ENCODE measurements at regions not wholly inside any gene's neighbourhood (a gene's known extent, or its start where the extent isn't known, plus 50 kb on each side); places are given as distances from the start of the nearest gene placed in this dataset.

DNA sequence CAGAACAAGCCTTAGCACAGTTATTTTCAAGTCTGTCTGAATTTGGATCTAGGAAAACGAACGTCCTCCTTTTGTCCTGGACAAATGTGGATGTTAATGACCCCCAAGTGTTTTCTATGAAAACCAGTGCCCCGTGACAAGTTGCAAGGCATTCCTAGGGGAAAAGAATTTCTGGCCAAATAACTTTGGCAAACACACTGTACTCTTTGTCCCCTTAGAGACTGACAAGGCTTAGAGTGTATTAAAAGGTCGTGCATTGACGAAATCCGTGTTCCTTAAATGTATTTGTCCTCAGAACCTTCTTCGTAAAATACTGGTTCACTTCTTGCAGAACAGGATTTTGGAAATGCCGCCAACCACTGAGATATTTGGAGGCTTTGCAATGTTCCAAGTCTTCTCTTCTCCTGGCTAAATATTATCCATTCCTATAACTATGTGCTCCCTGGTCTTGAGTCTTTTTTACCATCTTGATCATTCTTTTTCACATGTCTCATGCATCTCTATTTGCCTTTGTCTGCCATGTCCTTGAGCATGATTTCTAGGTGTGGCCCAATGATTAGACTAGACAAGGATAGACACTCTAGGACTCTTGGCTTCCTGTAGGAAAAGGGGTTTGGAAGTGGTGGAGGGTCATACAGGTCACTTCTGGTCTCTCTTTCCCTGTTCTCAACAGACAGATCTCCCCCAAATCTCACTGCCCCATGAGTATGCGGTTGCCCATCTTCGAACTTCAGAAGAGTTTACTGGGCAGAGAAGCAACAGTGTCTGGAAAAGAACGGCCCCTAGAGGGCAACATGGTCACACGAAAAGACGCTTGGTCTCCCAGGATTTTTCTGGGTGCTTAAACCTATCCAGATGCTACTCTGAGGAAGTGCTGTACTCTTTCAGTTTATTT is 117.5 kb downstream of the EDEM1 start:
- DNase-seq (ENCODE audit: low read depth): peak; percentile 5

DNA sequence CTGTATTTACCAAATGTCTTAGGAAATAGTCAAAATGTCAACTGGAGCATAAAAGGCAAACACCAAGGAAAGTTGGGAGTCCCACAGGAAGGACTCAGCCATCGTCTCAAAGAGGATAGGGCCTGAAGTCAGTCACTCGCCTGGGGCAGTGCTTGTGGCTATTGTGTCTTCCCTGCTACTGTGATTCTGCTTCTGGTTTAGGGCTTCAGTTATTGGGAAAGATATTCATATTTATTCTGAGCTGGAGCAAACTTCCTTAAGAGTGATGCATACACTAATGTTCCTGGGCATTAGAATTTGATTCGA is 118.1 kb downstream of the EDEM1 start:
- no peak for DNase-seq (ENCODE audit: low read depth)

DNA sequence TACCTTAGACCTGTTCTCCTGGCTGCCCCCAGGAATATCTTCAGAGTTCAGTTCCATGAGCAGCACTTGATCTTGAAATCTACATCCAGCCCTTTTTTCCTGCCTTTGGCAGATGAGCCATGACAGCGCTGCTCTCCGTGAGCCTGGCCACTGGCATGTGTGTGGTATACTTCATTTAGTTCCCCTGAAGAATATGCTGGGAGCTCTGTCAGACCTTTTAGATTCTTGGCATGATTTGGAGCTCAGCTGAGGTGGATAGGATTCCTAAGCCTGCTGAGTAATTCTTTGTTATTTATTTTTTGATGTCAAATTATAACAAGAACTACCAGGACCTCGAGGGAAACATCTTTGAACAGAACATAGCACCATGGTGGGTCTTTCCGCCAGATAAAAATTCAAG is 121.7 kb downstream of the EDEM1 start:
- DNase-seq (ENCODE audit: low read depth): no peak

DNA sequence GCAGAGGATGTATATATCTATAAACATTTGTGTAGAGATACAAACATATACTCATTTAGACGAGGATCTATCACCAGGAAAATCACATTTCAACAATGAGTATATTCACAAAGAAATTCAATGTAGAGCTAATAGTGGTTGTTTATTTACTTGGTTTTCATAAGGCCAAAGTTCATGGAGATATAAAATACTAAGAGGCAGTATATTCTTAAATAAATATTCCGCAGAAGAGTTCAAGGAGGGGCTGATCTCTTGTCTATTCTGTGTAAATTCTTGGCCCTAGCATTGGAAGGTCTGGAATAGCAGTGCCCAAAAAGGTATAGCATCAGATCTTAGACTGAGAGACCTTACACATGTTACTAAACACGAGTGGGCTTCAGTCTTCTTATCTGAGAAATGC is 122.1 kb downstream of the EDEM1 start:
- no peak for DNase-seq (ENCODE audit: low read depth)

DNA sequence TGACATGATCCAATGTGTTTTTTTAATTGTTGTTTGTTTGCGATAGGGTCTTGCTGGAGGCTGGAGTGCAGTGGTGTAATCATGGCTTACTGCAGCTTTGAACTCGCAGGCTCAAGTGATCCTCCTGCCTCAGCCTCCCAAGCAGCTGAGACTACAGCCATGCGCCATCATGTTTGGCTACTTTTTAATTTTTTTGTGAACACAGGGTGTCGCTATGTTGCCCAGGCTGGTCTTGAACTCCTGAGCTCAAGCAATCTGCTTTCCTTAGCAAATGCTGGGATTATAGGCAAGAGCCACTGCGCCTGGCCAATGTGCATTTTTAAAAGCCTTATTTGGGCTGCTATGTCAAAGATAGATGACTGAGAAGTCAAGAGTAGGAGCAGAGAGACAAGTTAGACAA is 123.0 kb downstream of the EDEM1 start:
- DNase-seq (ENCODE audit: low read depth): no peak

DNA sequence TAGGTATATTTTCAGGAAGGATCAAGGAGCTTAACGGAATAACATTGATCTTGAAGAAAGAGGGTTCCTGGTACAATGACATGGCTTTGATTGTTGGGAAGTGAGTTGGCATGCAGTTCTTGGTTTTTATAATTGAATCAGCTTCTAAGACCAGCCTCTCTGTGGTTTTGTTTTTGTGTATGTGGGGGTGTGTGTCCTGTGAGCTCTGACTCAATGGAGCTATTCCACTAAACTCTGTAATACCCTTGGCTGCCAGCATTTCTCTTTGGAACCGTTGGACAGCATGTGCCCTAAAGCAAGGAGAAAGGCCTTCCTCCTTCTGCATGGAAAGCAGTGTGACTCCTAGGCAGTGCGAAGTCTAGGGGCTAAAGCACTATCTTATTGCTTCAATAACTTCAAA is 124.8 kb downstream of the EDEM1 start:
- no peak for DNase-seq (ENCODE audit: low read depth)

DNA sequence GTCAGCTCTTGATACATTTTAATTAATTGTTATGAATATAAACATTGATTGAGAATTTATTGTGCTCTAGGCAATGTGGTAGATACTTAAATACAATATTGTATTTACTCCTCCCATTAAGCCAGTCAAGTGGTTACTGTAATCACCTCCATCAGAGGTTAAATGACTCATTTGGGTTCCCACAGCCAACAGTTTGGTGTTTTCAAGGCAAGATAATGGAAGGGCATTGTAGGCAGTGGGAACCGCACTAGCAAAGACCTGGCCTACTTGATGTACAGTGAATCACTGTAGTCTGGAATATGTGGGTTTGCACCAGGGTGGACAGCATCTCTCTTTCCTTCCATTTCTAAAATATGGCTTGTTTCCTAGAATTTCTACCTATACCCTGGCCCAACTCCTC is 127.4 kb downstream of the EDEM1 start:
- DNase-seq (ENCODE audit: low read depth): no peak

DNA sequence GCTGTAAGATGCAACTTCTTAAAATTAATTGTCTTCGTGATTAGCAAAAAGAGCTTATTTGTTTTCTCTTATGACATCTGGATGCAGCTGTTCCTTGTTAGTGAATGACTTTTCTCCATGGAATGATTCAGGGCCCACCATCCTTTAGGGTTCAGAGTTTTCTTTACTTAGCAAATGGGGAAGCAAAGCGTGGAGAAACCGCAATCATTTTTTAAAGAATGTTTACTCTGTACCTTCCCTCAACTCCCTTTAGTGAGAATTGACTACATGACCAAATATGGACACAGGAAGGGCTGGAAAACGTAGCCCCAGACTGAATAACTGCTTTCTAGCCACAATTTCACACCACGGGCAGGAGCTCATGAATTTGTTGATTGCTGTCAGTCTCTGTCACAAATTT is 130.1 kb downstream of the EDEM1 start:
- no peak for DNase-seq (ENCODE audit: low read depth)

DNA sequence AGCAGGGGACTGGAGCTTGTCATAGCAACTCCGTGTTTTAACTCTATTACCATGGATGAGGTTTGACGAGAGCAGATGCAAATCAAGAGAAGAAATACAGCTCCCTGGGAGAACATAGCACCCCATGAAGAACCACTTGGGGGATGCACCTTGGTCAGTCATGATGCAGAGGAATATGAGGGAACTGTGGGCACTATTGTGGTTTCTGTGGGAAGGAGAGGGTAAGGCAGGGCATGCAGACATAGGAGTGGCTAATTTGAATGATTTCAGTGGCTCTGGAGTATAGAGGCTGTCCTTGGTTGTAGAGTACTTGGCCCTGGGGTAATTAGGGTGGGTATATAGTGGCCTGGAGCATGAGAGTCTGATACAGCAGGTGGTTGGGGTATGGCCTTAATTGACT is 131.9 kb downstream of the EDEM1 start:
- no peak for DNase-seq (ENCODE audit: low read depth)

DNA sequence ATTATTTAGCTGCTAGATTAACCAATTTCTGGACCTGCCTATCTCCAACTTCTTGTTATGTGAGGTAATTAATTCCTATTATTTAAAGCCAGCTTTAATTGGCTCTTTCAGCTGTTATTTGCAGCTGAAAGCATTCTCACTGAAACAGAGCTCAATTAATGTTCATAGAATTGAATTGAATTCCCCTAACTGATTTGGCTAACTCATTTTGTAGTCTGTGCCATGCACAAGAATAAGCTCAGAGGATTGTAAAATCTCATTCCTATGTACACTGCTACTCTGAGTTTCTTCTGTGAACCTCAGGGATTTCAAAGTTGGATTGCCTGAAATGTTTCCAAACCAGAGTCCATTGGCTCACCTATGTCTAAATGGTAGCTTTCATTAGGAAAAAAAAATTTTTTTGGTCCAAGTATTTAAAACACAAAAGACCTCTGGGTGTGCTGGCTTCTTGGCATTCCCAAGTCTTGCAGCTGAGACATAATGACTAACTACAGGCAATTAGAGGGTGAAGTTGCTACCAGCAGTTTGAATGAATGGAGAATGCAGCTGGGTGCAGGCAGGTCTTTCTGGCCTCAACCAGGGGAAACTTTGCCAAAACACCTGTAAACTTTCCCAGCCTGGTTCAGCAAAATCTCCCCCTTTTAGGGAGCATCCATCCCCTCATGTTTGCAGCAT is 134.3 kb downstream of the EDEM1 start:
- no peak for DNase-seq (ENCODE audit: low read depth)

DNA sequence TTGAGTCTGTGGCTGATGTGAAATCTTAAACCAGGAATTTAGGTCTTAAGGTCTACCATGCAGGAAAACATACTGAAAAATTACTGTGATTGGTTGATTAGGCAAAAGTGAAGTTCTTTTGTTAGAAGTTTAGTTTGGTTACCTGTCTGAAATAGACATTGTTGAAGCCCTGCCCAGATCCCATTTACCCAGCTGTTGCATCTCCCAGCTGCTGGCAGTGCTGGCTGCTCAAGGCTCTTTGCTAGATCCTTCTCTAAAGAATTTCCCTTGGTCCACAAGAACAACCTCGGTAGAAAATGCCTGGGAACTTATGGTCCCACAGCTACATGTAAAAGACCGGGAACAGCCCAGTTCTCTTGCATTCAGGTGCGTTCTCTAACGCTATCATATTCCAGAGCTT is 137.3 kb downstream of the EDEM1 start:
- DNase-seq (ENCODE audit: low read depth): no peak

DNA sequence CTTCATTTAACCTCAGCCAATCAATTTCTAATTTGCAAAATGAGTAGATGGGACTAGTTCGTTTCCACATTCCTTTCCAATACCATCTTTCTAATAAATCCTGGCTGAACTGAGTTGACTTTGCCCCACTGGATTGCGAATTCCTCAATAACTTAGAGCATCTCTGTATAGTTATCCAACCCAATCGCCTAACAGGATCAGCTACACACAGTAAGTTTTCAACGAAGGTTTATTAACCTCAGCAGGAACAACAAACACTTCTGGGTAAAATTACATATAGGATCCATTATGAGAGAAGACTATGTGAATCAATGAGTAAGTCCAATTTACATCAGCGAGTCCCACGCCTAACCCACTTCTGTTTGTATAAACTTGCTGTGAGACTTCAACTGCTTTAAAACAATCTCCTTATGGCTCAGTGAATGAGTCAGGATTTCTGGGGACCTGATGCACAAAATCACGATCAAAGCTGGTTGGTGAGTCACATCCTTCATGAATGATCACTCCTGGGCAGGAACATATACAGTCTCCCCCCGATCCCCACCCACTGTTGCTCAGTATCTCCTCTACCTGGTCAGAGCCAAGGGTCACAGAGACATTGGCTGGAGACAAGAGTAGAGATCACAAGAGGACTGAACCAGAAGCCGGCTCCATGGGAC is 142.8 kb downstream of the EDEM1 start:
- no peak for DNase-seq (ENCODE audit: low read depth)

DNA sequence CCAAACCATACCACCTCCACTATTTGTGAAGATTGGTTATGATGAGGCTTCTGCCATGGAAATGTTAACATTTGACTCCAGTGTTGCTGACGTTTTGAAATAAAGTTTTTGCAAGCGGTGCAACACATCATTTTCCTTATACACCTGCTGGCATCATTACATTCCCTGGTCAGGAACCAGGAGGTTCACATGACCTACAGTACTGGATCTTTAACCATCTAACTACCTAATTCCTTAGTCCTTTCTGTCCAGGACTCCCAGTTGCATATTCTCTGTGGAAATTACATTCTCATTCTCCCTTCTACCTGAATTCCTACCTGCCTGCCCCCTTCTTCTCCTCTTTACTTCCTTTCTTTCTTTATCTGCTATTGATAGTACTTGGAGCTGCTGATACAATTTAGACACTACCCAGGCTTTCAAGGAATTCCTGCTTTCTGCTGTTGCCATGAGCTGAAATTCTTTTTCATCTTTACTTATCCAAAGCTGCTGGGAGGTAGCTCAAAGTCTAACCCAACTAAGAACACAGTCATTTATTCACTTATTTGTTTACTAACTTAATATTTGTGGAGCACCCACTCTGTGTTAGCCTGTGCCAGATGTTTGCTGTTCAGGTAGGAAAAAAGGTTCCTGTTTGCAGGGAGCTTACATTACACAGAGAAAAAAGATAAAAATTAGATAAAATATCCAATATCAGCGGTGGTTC is 144.2 kb downstream of the EDEM1 start:
- DNase-seq (ENCODE audit: low read depth): no peak

DNA sequence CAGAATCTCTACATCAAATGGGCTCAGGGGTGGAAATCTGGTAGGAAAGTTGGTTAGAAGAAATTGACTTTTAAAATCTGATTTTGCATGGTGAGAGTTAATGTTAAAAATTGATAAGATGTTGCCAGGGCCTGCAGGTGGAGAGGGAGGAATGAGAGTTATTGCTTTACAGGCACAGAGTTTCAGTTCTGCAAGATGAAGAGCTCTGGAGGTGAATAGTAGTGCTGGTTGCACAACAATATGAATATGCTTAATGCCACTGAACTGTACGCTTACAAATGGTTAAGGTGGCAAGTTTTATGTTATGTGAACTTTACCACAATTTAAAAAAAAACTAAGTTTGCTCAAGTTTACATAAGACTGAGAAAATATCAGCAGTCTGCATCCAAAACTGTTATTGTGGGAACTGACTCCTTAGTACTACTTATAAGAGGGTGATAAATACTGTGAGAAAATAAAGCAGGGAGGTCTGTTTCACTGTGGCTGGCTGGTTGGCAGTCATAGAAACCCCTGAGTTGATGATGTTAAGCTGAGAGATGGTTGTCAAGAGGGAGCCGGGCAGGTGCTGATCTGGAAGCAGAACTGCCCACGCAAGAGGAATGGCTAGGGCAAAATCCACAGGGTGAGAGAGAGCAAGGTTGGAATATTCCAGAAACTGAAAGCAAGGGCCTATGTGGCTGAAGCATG is 144.9 kb downstream of the EDEM1 start:
- no peak for DNase-seq (ENCODE audit: low read depth)

DNA sequence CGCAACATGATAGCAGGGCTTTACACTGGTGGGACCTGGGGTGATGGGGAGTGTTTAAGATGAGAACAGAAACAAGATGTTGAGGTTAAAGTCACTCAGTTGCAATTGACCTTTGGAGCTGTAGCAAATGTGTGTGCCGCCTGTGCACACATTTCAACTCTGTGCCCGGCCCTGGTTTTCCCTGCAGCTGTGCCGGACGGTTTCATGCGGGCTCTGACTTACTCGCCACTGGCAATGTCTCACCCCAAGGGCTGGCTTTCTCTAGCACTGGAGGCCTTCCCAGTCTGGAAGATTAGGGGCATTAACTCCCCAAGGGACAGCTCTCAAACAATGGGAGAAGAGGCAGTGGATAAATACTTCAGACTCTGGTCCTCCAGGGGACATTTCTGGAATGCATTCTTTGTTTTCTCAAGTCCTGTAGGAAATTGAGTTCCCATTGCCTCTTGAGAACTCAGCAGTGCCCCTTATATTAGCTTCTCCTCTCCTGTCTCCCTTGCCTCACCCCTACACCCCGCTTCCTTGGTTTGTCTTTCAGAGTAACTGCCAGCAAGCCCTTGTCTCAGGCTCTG is 152.5 kb downstream of the EDEM1 start:
- DNase-seq (ENCODE audit: low read depth): no peak

DNA sequence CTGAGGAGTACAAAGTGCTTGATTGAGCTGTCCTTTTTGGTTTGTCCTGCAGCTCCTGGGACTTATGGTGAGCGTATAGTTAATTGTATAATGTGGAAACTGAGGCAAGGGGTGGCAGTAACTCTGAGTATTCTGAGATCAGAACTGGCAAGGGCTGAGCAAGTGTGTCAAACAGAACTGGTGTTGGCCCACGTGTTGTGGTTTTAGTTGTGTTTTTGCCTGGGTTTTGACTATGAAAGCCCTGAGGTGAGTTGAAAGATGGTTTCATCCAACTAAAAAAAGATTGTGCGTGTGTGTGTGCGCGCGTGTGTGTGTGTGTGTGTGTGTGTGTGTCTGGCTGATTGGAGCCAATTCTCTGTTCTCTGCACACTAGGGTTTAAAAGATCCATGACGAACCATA is 154.1 kb downstream of the EDEM1 start:
- no peak for DNase-seq (ENCODE audit: low read depth)

DNA sequence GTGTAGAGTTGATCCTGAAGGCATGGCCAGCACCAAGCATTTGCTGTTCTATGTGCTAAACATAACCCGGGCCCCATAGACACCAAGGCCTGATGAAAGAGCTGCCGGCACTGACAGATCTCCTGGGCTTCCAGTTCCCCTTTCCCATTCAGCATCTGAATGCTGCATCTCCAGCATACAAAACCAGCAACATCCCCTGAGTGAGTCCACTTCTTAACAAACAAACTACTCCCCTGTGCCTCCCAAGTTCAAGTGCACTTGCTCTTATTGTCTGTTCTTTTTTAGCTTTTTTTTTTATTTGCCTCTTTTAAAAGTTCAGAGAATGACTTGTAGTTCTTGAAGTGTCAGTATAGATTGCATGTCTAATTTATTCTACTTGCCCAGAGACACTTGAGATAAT is 156.0 kb downstream of the EDEM1 start:
- no peak for DNase-seq (ENCODE audit: low read depth)

DNA sequence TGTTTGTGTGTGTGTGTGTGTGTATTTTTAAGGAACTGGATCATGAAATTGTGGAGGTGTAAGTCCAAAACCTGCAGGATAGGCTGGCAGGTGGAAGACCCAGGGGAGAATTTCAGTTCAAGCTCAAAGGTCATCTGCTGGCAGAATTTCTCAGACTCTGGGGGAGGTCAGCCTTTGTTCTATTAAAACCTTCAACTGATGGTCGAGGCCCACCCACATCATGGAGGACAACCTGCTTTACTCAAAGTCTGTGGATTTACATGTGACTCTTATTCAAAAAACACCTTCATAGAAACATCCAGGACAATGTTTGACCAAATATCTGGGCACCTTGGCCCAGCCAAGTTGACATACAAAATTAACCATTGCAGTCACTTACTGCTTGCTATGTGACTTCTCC is 157.2 kb downstream of the EDEM1 start:
- no peak for DNase-seq (ENCODE audit: low read depth)

DNA sequence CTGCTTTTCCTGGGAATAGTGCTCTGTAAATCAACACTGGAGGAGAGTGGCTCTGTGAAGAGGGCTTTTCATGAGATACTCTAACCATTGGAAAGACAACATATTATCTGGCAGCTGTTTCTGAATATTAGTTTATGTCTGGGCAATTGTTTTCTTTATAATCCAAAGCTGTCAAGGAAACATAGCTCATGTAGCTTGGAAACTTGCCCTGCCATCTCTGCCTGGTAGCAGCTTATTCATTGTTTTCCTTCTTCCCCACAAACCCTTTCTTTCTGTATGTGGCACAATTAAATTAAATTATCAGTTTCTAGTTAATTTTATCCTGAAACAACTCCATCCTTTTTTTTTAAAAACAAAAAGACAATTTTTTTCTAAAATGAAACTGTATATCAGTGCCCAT is 160.0 kb downstream of the EDEM1 start:
- DNase-seq (ENCODE audit: low read depth): no peak

DNA sequence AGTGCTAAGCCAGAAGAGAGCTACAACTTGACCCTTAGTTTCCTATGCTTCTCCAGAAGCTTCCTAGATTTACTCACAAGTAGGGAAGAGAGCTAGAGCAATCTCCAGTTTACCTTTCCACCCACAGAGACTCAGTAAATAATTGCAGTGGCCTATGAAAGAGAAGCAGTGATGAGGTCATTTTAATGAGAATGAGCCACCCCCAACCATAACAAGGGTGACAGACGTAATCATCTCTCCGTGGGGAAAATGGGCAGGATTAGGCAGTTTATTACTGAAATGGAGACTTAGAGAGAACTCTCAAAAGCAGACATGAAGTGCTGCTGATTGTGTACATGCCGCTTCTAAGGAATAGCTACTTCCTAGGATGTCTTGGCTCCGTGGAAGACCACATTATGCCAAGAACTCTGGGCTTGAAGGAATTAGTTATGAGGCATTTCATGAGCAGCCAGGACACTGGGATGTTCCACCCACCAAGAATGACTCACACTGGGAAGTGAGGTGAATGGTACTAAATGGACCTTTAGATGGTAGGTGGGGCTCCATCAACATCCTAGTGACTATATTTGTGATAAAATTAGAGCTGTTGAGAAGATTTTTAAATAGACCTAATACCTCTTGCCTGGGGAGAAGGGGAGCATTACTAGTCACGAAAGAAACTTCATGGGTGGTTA is 160.9 kb downstream of the EDEM1 start:
- DNase-seq (ENCODE audit: low read depth): no peak

DNA sequence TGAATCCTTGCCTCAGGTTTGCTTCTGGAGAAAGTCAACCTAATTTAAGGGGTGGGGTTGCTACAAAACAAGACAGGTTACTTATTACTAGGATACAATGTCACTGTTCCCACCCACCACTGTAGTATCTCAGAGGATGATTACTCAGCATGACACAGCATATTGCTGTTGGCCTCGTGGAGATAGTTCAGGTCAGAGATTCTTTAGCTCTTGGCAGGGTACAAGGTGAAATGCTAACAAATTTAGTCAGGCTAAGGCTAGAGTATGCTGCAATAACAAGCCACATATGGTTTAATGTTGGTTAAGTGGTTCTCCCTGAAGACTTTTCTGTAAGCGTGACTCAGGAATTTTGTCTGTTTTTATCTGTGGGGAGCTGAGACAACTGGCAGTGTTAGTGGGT is 161.8 kb downstream of the EDEM1 start:
- no peak for DNase-seq (ENCODE audit: low read depth)
